Testis (tissue), 2 donors: ENCODE measurements at regions not wholly inside any gene's neighbourhood (a gene's known extent, or its start where the extent isn't known, plus 50 kb on each side); places are given as distances from the start of the nearest gene placed in this dataset.
"Not testable (repeated sequence)": the region's sequence is repeated elsewhere in the genome, so short reads cannot be mapped to it uniquely, and the experiment has no call there.

Source experiments
- DNase-seq: peaks from one replicate; pipeline ENCODE4 v3.0.0-alpha.2; 2019
- H3K27ac ChIP-seq, 2 donors: fragments of 200-600 bp; sonication (generic); one replicate each; pipeline ENCODE4 v1.5.1; 2019
- H3K27me3 ChIP-seq: fragments of 200-600 bp; sonication (generic); one replicate; pipeline ENCODE4 v1.5.1; 2019
- H3K36me3 ChIP-seq: fragments of 200-600 bp; sonication (generic); one replicate; pipeline ENCODE4 v1.5.1; 2017; ENCODE audit warnings: low read depth; ENCODE audit errors: missing control alignments
- H3K4me1 ChIP-seq: fragments of 200-600 bp; sonication (generic); one replicate; pipeline ENCODE4 v1.5.1; 2019
- H3K4me3 ChIP-seq, 2 donors: fragments of 200-600 bp; sonication (generic); one replicate each; pipeline ENCODE4 v1.5.1; 2017 to 2019
- H3K9me3 ChIP-seq: fragments of 200-600 bp; sonication (generic); one replicate; pipeline ENCODE4 v1.5.1; 2017
- CTCF ChIP-seq, 3 experiments: fragments of 450-650 bp in 2 of 3; fragments of 200-600 bp in 1 of 3; sonication (generic) in 1 of 3; IDR thresholded peaks; one replicate each; pipeline ENCODE4 v1.5.1; 2016 to 2019; ENCODE audit warnings: antibody characterized with exemption in 3 of 3, mild to moderate bottlenecking in 2 of 3, moderate library complexity in 1 of 3
- POLR2A ChIP-seq: fragments of 450-650 bp; IDR thresholded peaks from one replicate; pipeline ENCODE4 v1.6.1; 2017; ENCODE audit warnings: antibody characterized with exemption, mild to moderate bottlenecking, moderate library complexity
- WGBS, 2 donors: methylation state at CpG; one replicate each; pipeline ENCODE4 v1.1.5; 2018; 5-methylcytosine and 5-hydroxymethylcytosine counted together
- intact Hi-C: fragments of 100-400 bp; cut with DNase I; formaldehyde crosslinking; loops from one replicate; pipeline ENCODE4 v1.15.1; 2023; ENCODE audit warnings: low total_unique reads

- TF ChIP-seq CTCF (IDR thresholded peaks at IDR 0.05) = no peak
- no peak for TF ChIP-seq POLR2A
- Histone ChIP-seq H3K36me3 (no peaks in the 10 kb centered on the region), H3K27me3 (no peaks in the 10 kb centered on the region), H3K27ac (no peak overlapping the region), H3K9me3 (no peaks in the 10 kb centered on the region), H3K4me1 (no peaks in the 10 kb centered on the region), H3K4me3 (no peak overlapping the region)
- intact Hi-C loops = no loop called here
- WGBS, 2 donors = 88 to 92% methylated on average over 1 of the region's 1 CpG
- no peak for DNase-seq
Measured at GRCh38 chr2:153657651-153658050, 179.1 kb upstream of the RPRM start.

- TF ChIP-seq CTCF (IDR thresholded peaks at IDR 0.05) (no peak), POLR2A (no peak)
- no peak overlapping the region for H3K27ac ChIP-seq
- no peaks in the 10 kb centered on the region for H3K27me3 ChIP-seq
- H3K36me3 ChIP-seq = no peaks in the 10 kb centered on the region
- no peak overlapping the region for H3K4me3 ChIP-seq
- intact Hi-C loops = no loop called here
- no peaks in the 10 kb centered on the region for H3K4me1 ChIP-seq
- 77 to 81% methylated on average over 3 of the region's 3 CpGs for WGBS, 2 donors
- no peak for DNase-seq
- no peaks in the 10 kb centered on the region for H3K9me3 ChIP-seq
Measured at GRCh38 chr2:153661801-153662200, 183.2 kb upstream of the RPRM start.

- H3K4me1 ChIP-seq = no peaks in the 10 kb centered on the region
- H3K27me3 ChIP-seq = no peaks in the 10 kb centered on the region
- intact Hi-C loops = no loop called here
- no peak for TF ChIP-seq POLR2A
- TF ChIP-seq CTCF (IDR thresholded peaks at IDR 0.05) = no peak
- H3K9me3 ChIP-seq = no peaks in the 10 kb centered on the region
- 58 to 75% methylated on average over 2 of the region's 2 CpGs for WGBS, 2 donors
- no peaks in the 10 kb centered on the region for H3K36me3 ChIP-seq
- no peak overlapping the region for H3K4me3 ChIP-seq
- H3K27ac ChIP-seq = no peak overlapping the region
- no peak for DNase-seq
Measured at GRCh38 chr2:153663371-153663770, 184.8 kb upstream of the RPRM start.

- DNase-seq, intact Hi-C loops: not testable (repeated sequence)
- 61 to 63% methylated on average over 5 of the region's 5 CpGs for WGBS, 2 donors
Measured at GRCh38 chr2:153664009-153664408, 185.4 kb upstream of the RPRM start.

GRCh38 chr2:153667475-153667874 lies 188.9 kb upstream of the RPRM start:
- Histone ChIP-seq H3K27ac (no peak overlapping the region), H3K9me3 (no peaks in the 10 kb centered on the region), H3K4me3 (no peak overlapping the region), H3K4me1 (no peaks in the 10 kb centered on the region), H3K36me3 (no peaks in the 10 kb centered on the region), H3K27me3 (no peaks in the 10 kb centered on the region)
- 81 to 92% methylated on average over 2 of the region's 2 CpGs for WGBS, 2 donors
- intact Hi-C loops = no loop called here
- TF ChIP-seq CTCF (IDR thresholded peaks at IDR 0.05) (no peak), POLR2A (no peak)
- DNase-seq = no peak

More at GRCh38 chr2:153664009-153664408, 185.4 kb upstream of the RPRM start:
- H3K9me3 ChIP-seq, H3K27me3 ChIP-seq, H3K36me3 ChIP-seq, H3K27ac ChIP-seq, H3K4me1 ChIP-seq, H3K4me3 ChIP-seq: not testable (repeated sequence)
